ENCODE measurements at regions not wholly inside any gene's neighbourhood (a gene's known extent, or its start where the extent isn't known, plus 50 kb on each side); places are given as distances from the start of the nearest gene placed in this dataset.

- TF ChIP-seq, protein P1, sequence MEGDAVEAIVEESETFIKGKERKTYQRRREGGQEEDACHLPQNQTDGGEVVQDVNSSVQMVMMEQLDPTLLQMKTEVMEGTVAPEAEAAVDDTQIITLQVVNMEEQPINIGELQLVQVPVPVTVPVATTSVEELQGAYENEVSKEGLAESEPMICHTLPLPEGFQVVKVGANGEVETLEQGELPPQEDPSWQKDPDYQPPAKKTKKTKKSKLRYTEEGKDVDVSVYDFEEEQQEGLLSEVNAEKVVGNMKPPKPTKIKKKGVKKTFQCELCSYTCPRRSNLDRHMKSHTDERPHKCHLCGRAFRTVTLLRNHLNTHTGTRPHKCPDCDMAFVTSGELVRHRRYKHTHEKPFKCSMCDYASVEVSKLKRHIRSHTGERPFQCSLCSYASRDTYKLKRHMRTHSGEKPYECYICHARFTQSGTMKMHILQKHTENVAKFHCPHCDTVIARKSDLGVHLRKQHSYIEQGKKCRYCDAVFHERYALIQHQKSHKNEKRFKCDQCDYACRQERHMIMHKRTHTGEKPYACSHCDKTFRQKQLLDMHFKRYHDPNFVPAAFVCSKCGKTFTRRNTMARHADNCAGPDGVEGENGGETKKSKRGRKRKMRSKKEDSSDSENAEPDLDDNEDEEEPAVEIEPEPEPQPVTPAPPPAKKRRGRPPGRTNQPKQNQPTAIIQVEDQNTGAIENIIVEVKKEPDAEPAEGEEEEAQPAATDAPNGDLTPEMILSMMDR (IDR thresholded peaks at IDR 0.05), result no peak
- no peak for TF ChIP-seq POLR2A (IDR thresholded peaks at IDR 0.05)
These were observed 388.9 kb upstream of the TRPC7 start for GRCh38 chr5:136754216-136754615.
